Keratinocyte (primary cell): ENCODE measurements at regions not wholly inside any gene's neighbourhood (a gene's known extent, or its start where the extent isn't known, plus 50 kb on each side); places are given as distances from the start of the nearest gene placed in this dataset.

Experiments used
- DNase-seq: peaks from one replicate; pipeline ENCODE4 v3.0.0-alpha.2; 2011; ENCODE audit warnings: low read depth, missing footprints, low spot score
- FAIRE-seq: peaks from 2 replicates; lab custom pipeline; 2011; peaks lifted over from hg19 to GRCh38; lab: Jason Lieb, UNC
- H2AFZ ChIP-seq: 2 replicates; pipeline ENCODE4 v1.6.0; 2012; ENCODE audit warnings: low read length, control low read depth, inconsistent platforms; ENCODE audit not compliant: control insufficient read depth
- H3K27ac ChIP-seq: 2 replicates; pipeline ENCODE4 v1.5.1; 2011; ENCODE audit warnings: low read length; ENCODE audit not compliant: control insufficient read depth, insufficient read depth
- H3K27me3 ChIP-seq: 3 replicates; pipeline ENCODE4 v1.6.0; 2011; ENCODE audit warnings: low read length; ENCODE audit not compliant: control insufficient read depth, insufficient read depth; ENCODE audit errors: extremely low read depth
- H3K36me3 ChIP-seq, 2 experiments: 2 replicates in 1 of 2; 3 replicates in 1 of 2; pipeline ENCODE4 v1.5.1; 2011; ENCODE audit warnings: low read length in 2 of 2, mild to moderate bottlenecking in 1 of 2; ENCODE audit not compliant: control insufficient read depth in 2 of 2, insufficient read depth in 2 of 2; ENCODE audit errors: extremely low read depth in 1 of 2
- H3K4me1 ChIP-seq: 3 replicates; pipeline ENCODE4 v1.5.1; 2011; ENCODE audit warnings: low read length; ENCODE audit not compliant: control insufficient read depth, insufficient read depth; ENCODE audit errors: extremely low read depth
- H3K4me2 ChIP-seq: 3 replicates; pipeline ENCODE4 v1.6.0; 2011; ENCODE audit warnings: low read depth, low read length; ENCODE audit not compliant: control insufficient read depth, insufficient read depth; ENCODE audit errors: extremely low read depth
- H3K4me3 ChIP-seq, 3 experiments: fragments of 200-600 bp in 1 of 3; sonication (generic) in 1 of 3; 2 replicates in 2 of 3; 3 replicates in 1 of 3; pipeline ENCODE4 v1.5.1; 2011 to 2016; ENCODE audit warnings: low read length in 3 of 3, mild to moderate bottlenecking in 3 of 3, control low read depth in 2 of 3, inconsistent platforms in 1 of 3, low read depth in 1 of 3, mixed read lengths in 1 of 3, mixed run types in 1 of 3, moderate library complexity in 1 of 3; ENCODE audit not compliant: control insufficient read depth in 2 of 3, insufficient read depth in 2 of 3; ENCODE audit errors: extremely low read depth in 1 of 3
- H3K79me2 ChIP-seq: 2 replicates; pipeline ENCODE4 v1.6.0; 2012; ENCODE audit warnings: low read length; ENCODE audit not compliant: control insufficient read depth, insufficient read depth
- H3K9ac ChIP-seq: 3 replicates; pipeline ENCODE4 v1.6.0; 2011; ENCODE audit warnings: low read length; ENCODE audit not compliant: control insufficient read depth, insufficient read depth; ENCODE audit errors: extremely low read depth
- H3K9me1 ChIP-seq: 3 replicates; pipeline ENCODE4 v1.6.0; 2011; ENCODE audit warnings: low read length; ENCODE audit not compliant: control insufficient read depth, insufficient read depth; ENCODE audit errors: extremely low read depth
- H3K9me3 ChIP-seq: 2 replicates; pipeline ENCODE4 v1.5.1; 2012; ENCODE audit warnings: low read depth, low read length; ENCODE audit not compliant: control insufficient read depth
- H4K20me1 ChIP-seq: 3 replicates; pipeline ENCODE4 v1.6.0; 2011; ENCODE audit warnings: low read length; ENCODE audit not compliant: control insufficient read depth, insufficient read depth; ENCODE audit errors: extremely low read depth
- CTCF ChIP-seq, 3 experiments: IDR thresholded peaks in 1 of 3; conservative IDR thresholded peaks in 1 of 3; optimal IDR thresholded peaks in 1 of 3; 2 replicates in 2 of 3; 3 replicates in 1 of 3; pipeline versions ENCODE3 to v1.5.1; 2011; ENCODE audit warnings: low read length in 3 of 3, mild to moderate bottlenecking in 3 of 3, moderate library complexity in 2 of 3, control low read depth in 1 of 3, inconsistent platforms in 1 of 3; ENCODE audit not compliant: insufficient read depth in 2 of 3; ENCODE audit errors: extremely low read depth in 1 of 3
- EZH2 ChIP-seq: IDR thresholded peaks from one replicate; pipeline ENCODE4 v1.6.1; 2012; ENCODE audit warnings: inconsistent platforms, mild to moderate bottlenecking, low read length, moderate library complexity
- dilution Hi-C: fragments of 300-500 bp; cut with MboI; formaldehyde crosslinking; loops from one replicate; pipeline ENCODE4 v1.7.0; 2020; ENCODE audit warnings: low sequenced_read_pairs; ENCODE audit not compliant: extremely low pct_ligation_motif_present

GRCh38 chr1:238088560-238089290, 198.0 kb upstream of the ZP4 start:
- Histone ChIP-seq H4K20me1 (no peaks in the 10 kb centered on the region), H2AFZ (no peak overlapping the region), H3K27me3 (no peaks in the 10 kb centered on the region), H3K9me1 (no peaks in the 10 kb centered on the region), H3K9ac (no peak overlapping the region), H3K4me1 (no peaks in the 10 kb centered on the region), H3K27ac (no peak overlapping the region), H3K9me3 (no peaks in the 10 kb centered on the region), H3K4me2 (no peak overlapping the region), H3K36me3 (no peaks in the 10 kb centered on the region), H3K79me2 (no peaks in the 10 kb centered on the region), H3K4me3 (no peak overlapping the region)
- dilution Hi-C loops: no loop called here
- TF ChIP-seq CTCF (optimal IDR thresholded peaks at IDR 0.05 in 1 of 3, IDR thresholded peaks at IDR 0.05 in 1 of 3, conservative IDR thresholded peaks at IDR 0.05 in 1 of 3; ENCODE audit: extremely low read depth in 1 of 3, insufficient read depth in 2 of 3, low read length in 3 of 3) (no peak), EZH2 (no peak)
- FAIRE-seq: no peak
- DNase-seq: no peak

GRCh38 chr1:238073991-238074390, 183.3 kb upstream of the ZP4 start:
- Histone ChIP-seq H3K36me3 (no peaks in the 10 kb centered on the region), H3K27ac (no peak overlapping the region), H2AFZ (no peak overlapping the region), H3K79me2 (no peaks in the 10 kb centered on the region), H3K4me2 (no peak overlapping the region), H4K20me1 (no peaks in the 10 kb centered on the region), H3K9me3 (no peaks in the 10 kb centered on the region), H3K4me1 (no peaks in the 10 kb centered on the region), H3K9me1 (no peaks in the 10 kb centered on the region), H3K9ac (no peak overlapping the region), H3K27me3 (no peaks in the 10 kb centered on the region), H3K4me3 (no peak overlapping the region)
- FAIRE-seq: no peak
- TF ChIP-seq EZH2 (no peak), CTCF (optimal IDR thresholded peaks at IDR 0.05 in 1 of 3, IDR thresholded peaks at IDR 0.05 in 1 of 3, conservative IDR thresholded peaks at IDR 0.05 in 1 of 3; ENCODE audit: extremely low read depth in 1 of 3, insufficient read depth in 2 of 3, low read length in 3 of 3) (no peak)
- dilution Hi-C loops: no loop called here
- no peak for DNase-seq
